ENCODE measurements at regions not wholly inside any gene's neighbourhood (a gene's known extent, or its start where the extent isn't known, plus 50 kb on each side); places are given as distances from the start of the nearest gene placed in this dataset.
"Not testable (repeated sequence)": the region's sequence is repeated elsewhere in the genome, so short reads cannot be mapped to it uniquely, and the experiment has no call there.

- no peak for DNase-seq
These were observed 249.9 kb downstream of the CALCRL start for GRCh38 chr2:187198136-187198535.

- DNase-seq, result no peak
These were observed 254.0 kb downstream of the CALCRL start for GRCh38 chr2:187194049-187194448.

- DNase-seq, result no peak
These were observed 259.0 kb downstream of the CALCRL start for GRCh38 chr2:187188783-187189631.

GRCh38 chr2:187187519-187187918 is 260.5 kb downstream of the CALCRL start:
- no peak for DNase-seq

DNA sequence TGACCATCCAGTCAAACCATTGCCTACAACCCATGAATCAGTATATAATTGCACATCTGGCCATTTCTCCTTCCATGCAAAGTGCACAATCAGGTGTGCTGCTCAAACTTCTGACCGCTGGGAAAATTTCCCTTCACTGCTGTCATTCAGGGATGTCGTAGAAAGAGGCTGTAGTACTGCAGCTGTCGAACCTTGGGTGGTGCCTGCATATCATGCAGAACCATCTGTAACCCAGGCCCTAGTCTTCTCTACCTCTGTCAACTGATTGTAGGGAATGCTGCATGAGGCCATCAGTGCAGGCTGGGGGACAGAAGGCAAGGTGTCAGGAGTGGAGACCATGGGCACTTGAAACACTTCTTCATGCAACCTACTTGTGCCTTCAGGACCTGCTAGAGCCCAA is 267.5 kb downstream of the CALCRL start:
- no peak for DNase-seq

- DNase-seq, result not testable (repeated sequence)
These were observed 269.2 kb downstream of the CALCRL start for GRCh38 chr2:187178876-187179275.

DNA sequence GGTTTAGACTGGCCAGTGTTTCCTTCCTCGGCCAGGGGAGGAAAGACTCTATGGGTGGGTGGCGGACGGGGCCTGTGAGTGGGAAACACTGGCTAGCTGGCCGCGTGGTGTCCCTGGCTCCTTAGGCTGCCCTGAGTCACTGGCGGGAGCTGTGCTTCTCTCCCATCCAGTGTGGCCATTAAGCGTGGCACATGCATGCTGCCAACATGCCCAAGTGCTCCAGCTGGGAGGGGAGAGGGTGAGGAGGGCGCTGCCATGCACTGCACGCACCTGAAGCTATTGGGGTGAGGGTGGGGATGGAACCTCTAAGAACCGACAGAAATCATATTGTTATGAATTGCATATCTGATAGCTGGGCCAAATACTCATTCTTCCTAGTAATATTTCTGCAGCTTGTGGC is 270.8 kb downstream of the CALCRL start:
- DNase-seq, result no peak

GRCh38 chr2:187174582-187174981 is 273.5 kb downstream of the CALCRL start:
- DNase-seq, result no peak

- DNase-seq, result no peak
These were observed 276.7 kb downstream of the CALCRL start for GRCh38 chr2:187171318-187171717.

GRCh38 chr2:187169864-187170263 is 278.2 kb downstream of the CALCRL start:
- DNase-seq, result no peak

- no peak for DNase-seq
These were observed 279.0 kb downstream of the CALCRL start for GRCh38 chr2:187168720-187169713.

DNA sequence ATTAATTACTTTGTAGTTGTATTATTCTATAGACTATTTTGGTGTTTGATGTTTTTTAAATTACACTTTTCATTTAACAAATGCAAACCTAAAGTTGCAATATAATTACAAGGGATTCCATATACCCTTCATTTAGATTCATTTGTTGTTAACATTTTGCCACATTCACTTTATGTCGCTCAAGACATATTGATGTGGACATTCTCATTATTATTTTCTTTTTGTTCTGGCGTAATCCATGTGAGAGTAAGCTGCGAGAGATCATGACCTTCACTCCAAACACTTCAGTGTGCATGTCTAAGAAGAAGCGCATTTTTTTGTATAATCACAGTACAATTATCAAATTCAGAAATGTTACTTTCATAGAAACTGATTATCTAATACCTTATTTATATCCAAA is 280.6 kb downstream of the CALCRL start:
- DNase-seq, result no peak

GRCh38 chr2:187165936-187166610 is 282.0 kb downstream of the CALCRL start:
- DNase-seq, result no peak

- no peak for DNase-seq
These were observed 289.6 kb downstream of the CALCRL start for GRCh38 chr2:187158452-187158851.

DNA sequence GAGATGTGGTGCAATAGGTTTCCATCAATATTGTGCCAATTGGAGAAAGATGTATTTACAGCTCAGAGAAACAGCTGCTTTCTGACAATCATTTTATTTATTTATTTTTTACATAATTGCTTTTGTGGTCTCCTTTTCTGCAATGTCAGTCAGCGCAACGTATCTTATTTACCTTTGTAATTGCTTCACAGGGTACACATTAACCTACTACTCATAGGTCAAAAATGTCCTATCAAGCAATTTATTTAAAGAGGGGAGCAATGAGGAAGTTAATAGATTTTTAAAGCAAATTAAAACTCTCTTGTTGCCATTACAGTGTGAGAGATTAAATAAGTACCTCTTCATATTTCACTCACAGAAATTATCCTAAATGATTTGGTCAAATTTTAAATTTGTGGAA is 291.0 kb downstream of the CALCRL start:
- DNase-seq, result no peak

GRCh38 chr2:187155476-187155875 is 292.6 kb downstream of the CALCRL start:
- DNase-seq, result no peak

DNA sequence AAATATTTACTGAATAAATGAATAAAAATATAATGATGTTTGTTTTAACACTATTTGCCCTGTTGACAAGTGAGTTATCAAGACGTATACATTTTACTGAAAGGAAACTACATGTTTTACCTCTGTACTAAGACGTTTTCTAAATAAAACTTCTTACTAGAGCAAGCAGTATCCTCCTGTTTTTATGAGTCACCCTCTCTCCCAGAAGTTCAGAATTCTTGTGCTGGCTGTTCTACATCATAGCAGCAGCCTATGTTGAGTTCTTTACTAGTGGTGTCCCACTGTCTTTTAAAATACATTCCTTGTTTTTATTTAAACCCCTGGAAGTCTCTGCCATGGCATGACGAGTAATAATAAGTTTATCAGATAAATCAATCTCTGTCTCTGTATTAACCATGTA is 297.4 kb downstream of the CALCRL start:
- no peak for DNase-seq

DNA sequence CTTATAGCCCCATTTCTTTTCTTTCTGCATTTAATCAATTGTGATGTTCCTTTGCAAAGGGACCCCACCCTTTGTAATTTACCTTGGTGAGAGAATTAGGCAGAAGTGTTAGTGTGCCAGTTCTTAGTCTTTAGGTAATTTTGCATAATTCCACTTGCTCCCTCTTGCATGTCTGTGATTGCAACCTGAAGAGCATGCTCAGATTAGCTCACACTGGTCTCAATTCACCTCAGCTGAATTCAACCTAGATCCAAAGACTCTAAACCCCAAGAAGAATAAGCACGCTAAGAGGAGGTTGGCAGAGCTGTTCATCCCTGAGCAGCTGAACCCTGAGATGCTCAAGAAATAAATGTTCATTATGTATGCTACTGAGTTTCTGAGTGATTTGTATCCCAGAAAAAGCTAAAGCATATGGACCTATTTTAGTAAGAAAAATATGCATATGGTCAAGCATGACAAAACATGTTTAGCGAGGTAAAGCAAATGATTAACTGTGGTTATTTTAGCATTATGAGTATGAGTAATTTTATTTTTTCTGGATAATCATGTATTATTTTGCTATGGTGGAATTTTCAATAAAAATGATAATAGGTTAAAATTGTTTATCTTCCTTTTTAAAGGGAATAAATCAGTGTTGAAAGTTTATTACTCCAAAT is 299.2 kb upstream of the ZSWIM2 start:
- no peak for DNase-seq

GRCh38 chr2:187143537-187143936 is 294.6 kb upstream of the ZSWIM2 start:
- no peak for DNase-seq

DNA sequence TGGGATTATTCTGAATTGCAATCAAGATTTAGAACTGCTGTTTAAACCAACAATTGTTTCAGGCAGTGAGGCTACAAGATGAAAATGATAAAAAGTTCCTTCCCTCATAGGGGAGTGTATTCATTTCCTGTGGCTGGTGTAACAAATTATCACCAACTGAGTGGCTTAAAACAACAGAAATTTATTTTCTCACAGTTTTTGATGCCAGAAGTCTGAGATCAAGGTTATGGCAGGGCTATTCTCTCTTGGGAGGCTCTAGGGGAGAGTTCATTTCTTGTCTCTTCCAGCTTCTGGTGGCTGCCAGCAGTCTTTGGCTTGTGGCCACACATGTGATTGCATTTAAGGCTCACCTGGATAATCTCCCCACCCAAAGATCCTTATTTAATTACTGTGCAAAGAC is 290.5 kb upstream of the ZSWIM2 start:
- no peak for DNase-seq

- DNase-seq, result no peak
These were observed 289.3 kb upstream of the ZSWIM2 start for GRCh38 chr2:187138265-187138664.

- no peak for DNase-seq
These were observed 287.7 kb upstream of the ZSWIM2 start for GRCh38 chr2:187136646-187137045.

- no peak for DNase-seq
These were observed 285.3 kb upstream of the ZSWIM2 start for GRCh38 chr2:187134306-187134705.

Measured in right forelimb (tissue), 1 donor.